WI38 (cell line): ENCODE measurements at regions not wholly inside any gene's neighbourhood (a gene's known extent, or its start where the extent isn't known, plus 50 kb on each side); places are given as distances from the start of the nearest gene placed in this dataset.

ENCODE experiments used
- H3K4me3 ChIP-seq: 2 replicates; pipeline ENCODE4 v1.5.1; 2011; ENCODE audit warnings: low read depth, mild to moderate bottlenecking, control low read depth, low read length
- TF ChIP-seq, protein P1 (sequence below): IDR thresholded peaks from 2 replicates; pipeline ENCODE4 v1.5.1; 2012; ENCODE audit warnings: low read depth, mild to moderate bottlenecking, control low read depth, low read length

DNA sequence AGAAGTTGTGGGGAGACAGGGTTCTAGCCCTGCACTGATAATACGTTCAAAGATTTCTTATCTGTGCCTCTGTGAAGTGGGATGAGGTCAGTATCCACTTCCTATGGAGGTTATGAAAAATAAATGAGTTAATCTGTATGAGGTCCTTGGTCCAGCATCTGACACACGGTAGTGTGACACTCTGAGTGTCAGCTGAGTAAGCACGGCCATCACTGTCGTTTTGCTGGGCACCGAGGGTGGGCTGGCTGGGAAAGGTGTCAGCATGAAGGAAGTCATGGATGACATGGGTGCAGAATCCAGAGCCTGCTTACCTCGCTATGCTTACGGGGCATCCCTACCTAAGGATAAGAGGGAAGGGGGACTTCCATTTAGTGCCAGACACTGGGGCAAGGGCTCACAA lies 150.3 kb downstream of the INHBB start:
- no peak overlapping the region for H3K4me3 ChIP-seq
- TF ChIP-seq, protein P1, sequence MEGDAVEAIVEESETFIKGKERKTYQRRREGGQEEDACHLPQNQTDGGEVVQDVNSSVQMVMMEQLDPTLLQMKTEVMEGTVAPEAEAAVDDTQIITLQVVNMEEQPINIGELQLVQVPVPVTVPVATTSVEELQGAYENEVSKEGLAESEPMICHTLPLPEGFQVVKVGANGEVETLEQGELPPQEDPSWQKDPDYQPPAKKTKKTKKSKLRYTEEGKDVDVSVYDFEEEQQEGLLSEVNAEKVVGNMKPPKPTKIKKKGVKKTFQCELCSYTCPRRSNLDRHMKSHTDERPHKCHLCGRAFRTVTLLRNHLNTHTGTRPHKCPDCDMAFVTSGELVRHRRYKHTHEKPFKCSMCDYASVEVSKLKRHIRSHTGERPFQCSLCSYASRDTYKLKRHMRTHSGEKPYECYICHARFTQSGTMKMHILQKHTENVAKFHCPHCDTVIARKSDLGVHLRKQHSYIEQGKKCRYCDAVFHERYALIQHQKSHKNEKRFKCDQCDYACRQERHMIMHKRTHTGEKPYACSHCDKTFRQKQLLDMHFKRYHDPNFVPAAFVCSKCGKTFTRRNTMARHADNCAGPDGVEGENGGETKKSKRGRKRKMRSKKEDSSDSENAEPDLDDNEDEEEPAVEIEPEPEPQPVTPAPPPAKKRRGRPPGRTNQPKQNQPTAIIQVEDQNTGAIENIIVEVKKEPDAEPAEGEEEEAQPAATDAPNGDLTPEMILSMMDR, result no peak

GRCh38 chr2:120496759-120497158 lies 150.8 kb downstream of the INHBB start:
- TF ChIP-seq, protein P1, result no peak

DNA sequence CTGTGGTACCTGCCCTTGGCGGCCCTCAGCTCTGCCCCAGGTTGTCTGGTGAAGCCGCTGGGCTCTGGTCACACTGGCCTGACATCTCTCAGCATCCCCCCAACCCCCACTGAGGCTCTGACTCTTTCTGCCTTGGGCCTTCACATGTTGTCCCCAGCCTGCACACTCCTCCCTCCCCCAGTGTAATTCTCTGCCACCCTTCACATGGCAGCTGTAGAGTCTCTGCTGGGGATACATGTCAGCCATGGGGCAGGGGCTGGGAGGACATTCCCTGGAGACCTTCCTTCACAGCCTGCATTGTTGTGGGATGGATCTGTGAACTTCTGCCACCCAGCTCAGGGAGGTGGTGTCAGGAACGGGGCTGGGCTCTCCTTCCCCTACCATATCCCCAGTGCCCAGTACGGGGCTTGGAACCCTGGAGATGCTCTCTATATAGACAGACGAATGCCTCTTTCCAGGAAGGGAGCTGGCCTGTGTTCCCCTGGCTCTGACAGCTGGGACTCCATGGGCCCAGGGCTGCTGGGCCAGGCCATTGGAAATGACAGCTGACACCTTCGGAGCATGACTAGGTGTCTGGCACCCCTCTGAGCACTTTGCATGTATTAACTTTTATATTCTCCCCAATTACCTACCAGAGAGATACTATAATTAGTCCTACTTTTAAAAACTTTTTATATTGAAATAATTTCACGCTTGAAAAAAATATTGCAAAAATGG lies 151.5 kb downstream of the INHBB start:
- TF ChIP-seq, protein P1, result no peak

More at GRCh38 chr2:120496759-120497158, 150.8 kb downstream of the INHBB start:
- H3K4me3 ChIP-seq, result no peak overlapping the region

DNA sequence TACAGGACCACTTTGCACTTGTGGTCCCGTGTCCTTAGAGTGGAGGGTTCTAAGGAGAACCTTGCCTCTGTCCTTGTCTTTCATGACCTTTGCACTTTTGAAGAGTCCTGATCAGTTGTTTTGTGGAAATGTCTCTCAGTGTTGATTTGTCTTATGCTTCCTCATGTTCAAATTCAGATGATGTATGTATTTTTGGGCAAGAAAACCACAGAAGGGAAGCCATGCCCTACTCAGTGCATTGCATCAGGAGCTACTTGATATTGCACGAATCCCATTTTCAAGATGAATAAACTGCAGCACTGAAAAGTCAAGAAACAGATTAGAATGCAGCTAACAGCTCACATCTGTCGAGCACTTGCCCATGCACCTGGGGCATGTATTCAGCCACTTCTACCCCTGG lies 152.2 kb downstream of the INHBB start:
- TF ChIP-seq, protein P1, result no peak
- H3K4me3 ChIP-seq, result no peak overlapping the region

More for the DNA sequence above, 151.5 kb downstream of the INHBB start:
- no peak overlapping the region for H3K4me3 ChIP-seq

- TF ChIP-seq, protein P1, result no peak
Measured at GRCh38 chr2:120498576-120499394, 152.8 kb downstream of the INHBB start.

GRCh38 chr2:120499784-120500495 lies 154.0 kb downstream of the INHBB start:
- no peak overlapping the region for H3K4me3 ChIP-seq
- TF ChIP-seq, protein P1, result no peak

More at GRCh38 chr2:120498576-120499394, 152.8 kb downstream of the INHBB start:
- no peak overlapping the region for H3K4me3 ChIP-seq
